PC-3 (cell line): ENCODE measurements at regions not wholly inside any gene's neighbourhood (a gene's known extent, or its start where the extent isn't known, plus 50 kb on each side); places are given as distances from the start of the nearest gene placed in this dataset.

Experiments used
- ATAC-seq: fragments of 200-7000 bp; cut with Tn5 transposase; 2 replicates; pipeline ENCODE4 v1.9.1; 2020; ENCODE audit warnings: mild to moderate bottlenecking, moderate library complexity
- BruUV-seq: library from RNA; stranded (reverse); fragments of 400-500 nt; replicated peaks from 2 replicates; lab custom pipeline; 2021; lab: Mats Ljungman, UMichigan
- CTCF ChIA-PET: fragments of 300-600 bp; sonication (Branson Sonifier 250); formaldehyde crosslinking; loops from one replicate; lab custom pipeline; 2022; ENCODE audit warnings: antibody characterized with exemption; lab: Charles Lee
- POLR2A ChIA-PET: fragments of 300-600 bp; sonication (Branson Sonifier 250); formaldehyde crosslinking; loops from one replicate; lab custom pipeline; 2022; ENCODE audit warnings: antibody characterized with exemption; ENCODE audit not compliant: unreplicated experiment; lab: Charles Lee
- DNase-seq: peaks from one replicate; pipeline ENCODE4 v3.0.0-alpha.2; 2015
- H2AFZ ChIP-seq: fragments of 300-600 bp; sonication (generic); 2 replicates; pipeline ENCODE4 v1.6.0; 2016; ENCODE audit warnings: antibody characterized with exemption, low read length
- H3F3A ChIP-seq: fragments of 300-600 bp; sonication (generic); one replicate; pipeline ENCODE4 v1.6.0; 2017; ENCODE audit warnings: antibody characterized with exemption, low read length, control low read depth, mild to moderate bottlenecking; ENCODE audit not compliant: unreplicated experiment
- H3K27ac ChIP-seq: fragments of 300-600 bp; sonication (generic); 2 replicates; pipeline ENCODE4 v1.5.1; 2016; ENCODE audit warnings: mild to moderate bottlenecking, low read length
- H3K27me3 ChIP-seq: fragments of 300-600 bp; sonication (generic); 2 replicates; pipeline ENCODE4 v1.6.1; 2016; ENCODE audit warnings: low read length, mixed read lengths
- H3K36me3 ChIP-seq: fragments of 300-600 bp; sonication (generic); 2 replicates; pipeline ENCODE4 v1.6.1; 2016; ENCODE audit warnings: low read depth, mixed run types, low read length, mixed read lengths
- H3K4me1 ChIP-seq: fragments of 300-600 bp; sonication (generic); 2 replicates; pipeline ENCODE4 v1.5.1; 2016; ENCODE audit warnings: low read length; ENCODE audit not compliant: insufficient read depth
- H3K4me2 ChIP-seq: fragments of 300-600 bp; sonication (generic); 2 replicates; pipeline ENCODE4 v1.6.0; 2016; ENCODE audit warnings: low read length
- H3K4me3 ChIP-seq: fragments of 300-600 bp; sonication (generic); 2 replicates; pipeline ENCODE4 v1.5.1; 2016; ENCODE audit warnings: mild to moderate bottlenecking, low read length, mixed read lengths
- H3K79me2 ChIP-seq: fragments of 300-600 bp; sonication (generic); 2 replicates; pipeline ENCODE4 v1.6.1; 2017; ENCODE audit warnings: low read length, mixed read lengths
- H3K9ac ChIP-seq: fragments of 300-600 bp; sonication (generic); 2 replicates; pipeline ENCODE4 v1.6.0; 2016; ENCODE audit warnings: mild to moderate bottlenecking, low read length
- H3K9me2 ChIP-seq: fragments of 300-600 bp; sonication (generic); replicated peaks from 2 replicates; pipeline ENCODE4 v1.6.1; 2016; ENCODE audit warnings: mixed run types, low read length, mixed read lengths
- H3K9me3 ChIP-seq: fragments of 300-600 bp; sonication (generic); 2 replicates; pipeline ENCODE4 v1.6.1; 2016; ENCODE audit warnings: low read length, mixed read lengths
- H4K20me1 ChIP-seq: fragments of 300-600 bp; sonication (generic); 2 replicates; pipeline ENCODE4 v1.6.1; 2016; ENCODE audit warnings: low read length, mixed read lengths
- EZH2 ChIP-seq: fragments of 300-600 bp; sonication (generic); IDR thresholded peaks from one replicate; pipeline ENCODE4 v1.6.1; 2017; ENCODE audit warnings: antibody characterized with exemption, mild to moderate bottlenecking, low read length; ENCODE audit not compliant: unreplicated experiment
- EZH2phosphoT487 ChIP-seq: fragments of 300-600 bp; sonication (generic); IDR thresholded peaks from 2 replicates; pipeline ENCODE4 v1.6.1; 2018; ENCODE audit warnings: mild to moderate bottlenecking, antibody characterized with exemption, low read length, borderline replicate concordance
- intact Hi-C: fragments of 100-400 bp; cut with micrococcal nuclease; formaldehyde crosslinking; loops from 2 replicates; pipeline ENCODE4 v1.9.0; 2023
- TF ChIP-seq, protein P1 (sequence below): fragments of 300-600 bp; sonication (generic); conservative IDR thresholded peaks from 2 replicates; pipeline ENCODE4 v1.5.1; 2017; ENCODE audit warnings: antibody characterized with exemption, low read depth, mild to moderate bottlenecking, low read length

DNA sequence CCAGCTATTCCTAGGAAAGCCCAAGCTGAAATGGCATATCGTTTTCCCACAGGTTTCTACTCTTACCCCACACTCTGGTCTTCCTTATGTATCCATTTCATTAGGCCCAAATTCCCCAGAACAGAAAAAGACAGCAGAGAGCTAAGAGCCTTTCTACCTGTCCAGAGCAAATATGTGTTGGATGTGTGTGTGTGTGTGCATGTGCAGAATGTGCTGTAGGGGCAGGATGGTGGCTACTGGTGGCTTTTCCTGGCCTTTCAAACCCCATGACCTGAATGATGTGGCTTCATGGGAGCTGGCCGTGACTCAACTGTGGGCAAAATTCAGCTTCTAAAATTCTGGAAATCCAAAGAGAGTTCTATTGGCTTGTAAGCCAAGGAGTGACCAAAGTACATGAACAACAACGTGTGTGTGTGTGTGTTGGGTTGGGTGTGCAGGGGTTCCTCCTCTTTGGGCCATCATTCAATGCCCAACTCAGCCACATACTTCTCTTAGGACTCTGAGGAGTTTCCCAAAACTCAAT, 421.4 kb upstream of the CADM1 start:
- ChIA-PET CTCF (no interaction called here), POLR2A (no interaction called here)
- Histone ChIP-seq H3K4me2 (no peak overlapping the region), H3K36me3 (no peaks in the 10 kb centered on the region), H2AFZ (no peak overlapping the region), H3F3A (no peaks in the 10 kb centered on the region), H3K4me3 (no peak overlapping the region), H3K4me1 (no peaks in the 10 kb centered on the region), H3K79me2 (no peaks in the 10 kb centered on the region), H3K9ac (no peak overlapping the region), H3K27ac (no peak overlapping the region), H3K9me2 (no peaks in the 10 kb centered on the region), H3K27me3 (no peaks in the 10 kb centered on the region), H4K20me1 (no peaks in the 10 kb centered on the region), H3K9me3 (0 out of 2 replicates have a peak, but pooled peaks cover 17% of the 10 kb centered on the region)
- DNase-seq (no peak), ATAC-seq (no peak)
- BruUV-seq = no TSS peak
- intact Hi-C loops = no loop called here
- TF ChIP-seq, protein P1, sequence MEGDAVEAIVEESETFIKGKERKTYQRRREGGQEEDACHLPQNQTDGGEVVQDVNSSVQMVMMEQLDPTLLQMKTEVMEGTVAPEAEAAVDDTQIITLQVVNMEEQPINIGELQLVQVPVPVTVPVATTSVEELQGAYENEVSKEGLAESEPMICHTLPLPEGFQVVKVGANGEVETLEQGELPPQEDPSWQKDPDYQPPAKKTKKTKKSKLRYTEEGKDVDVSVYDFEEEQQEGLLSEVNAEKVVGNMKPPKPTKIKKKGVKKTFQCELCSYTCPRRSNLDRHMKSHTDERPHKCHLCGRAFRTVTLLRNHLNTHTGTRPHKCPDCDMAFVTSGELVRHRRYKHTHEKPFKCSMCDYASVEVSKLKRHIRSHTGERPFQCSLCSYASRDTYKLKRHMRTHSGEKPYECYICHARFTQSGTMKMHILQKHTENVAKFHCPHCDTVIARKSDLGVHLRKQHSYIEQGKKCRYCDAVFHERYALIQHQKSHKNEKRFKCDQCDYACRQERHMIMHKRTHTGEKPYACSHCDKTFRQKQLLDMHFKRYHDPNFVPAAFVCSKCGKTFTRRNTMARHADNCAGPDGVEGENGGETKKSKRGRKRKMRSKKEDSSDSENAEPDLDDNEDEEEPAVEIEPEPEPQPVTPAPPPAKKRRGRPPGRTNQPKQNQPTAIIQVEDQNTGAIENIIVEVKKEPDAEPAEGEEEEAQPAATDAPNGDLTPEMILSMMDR = no peak
- TF ChIP-seq EZH2phosphoT487 (no peak), EZH2 (no peak)

DNA sequence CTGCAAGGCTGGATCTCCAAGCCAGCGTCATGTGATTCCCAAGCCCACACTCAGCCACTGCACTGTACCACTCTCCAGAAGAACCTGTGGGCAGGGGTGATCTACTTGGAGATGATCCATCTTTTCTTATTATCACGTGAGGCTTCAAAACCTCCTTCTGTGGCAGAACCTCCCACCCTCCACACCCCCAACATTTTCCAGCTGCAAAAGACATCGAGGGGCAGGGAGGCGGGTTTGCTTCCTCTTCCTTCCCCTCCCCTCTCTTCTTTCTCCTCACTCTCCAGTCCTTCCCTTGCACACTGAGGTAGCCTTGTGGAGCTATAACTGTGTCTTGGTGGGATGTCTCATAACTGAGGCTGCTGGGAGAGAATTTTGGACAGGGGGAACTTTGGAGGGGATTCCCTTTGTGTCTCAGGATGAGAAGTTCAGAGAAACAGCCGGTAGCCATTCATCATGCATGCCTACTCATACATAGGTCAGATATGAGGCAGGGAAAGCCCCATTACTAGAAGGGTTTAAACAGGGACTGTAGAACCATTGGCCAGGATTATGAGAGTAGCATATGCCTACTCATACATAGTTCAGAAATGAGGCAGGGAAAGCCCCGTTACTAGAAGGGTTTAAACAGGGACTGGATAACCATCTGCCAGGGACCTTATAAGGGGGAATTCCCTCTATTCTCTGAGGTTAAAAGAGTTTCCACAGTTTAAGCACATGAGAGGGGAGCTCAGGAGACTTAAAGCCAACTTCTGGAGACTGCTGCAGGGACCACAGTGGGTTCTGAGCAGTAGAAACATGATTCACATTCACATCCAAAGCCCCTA, 420.7 kb upstream of the CADM1 start:
- no peak for ATAC-seq
- Histone ChIP-seq H3K4me3 (no peak overlapping the region), H3K36me3 (no peaks in the 10 kb centered on the region), H3K9me2 (no peaks in the 10 kb centered on the region), H3K9me3 (0 out of 2 replicates have a peak, but pooled peaks cover 21% of the 10 kb centered on the region), H3K27me3 (no peaks in the 10 kb centered on the region), H3K9ac (no peak overlapping the region), H3F3A (no peaks in the 10 kb centered on the region), H2AFZ (no peak overlapping the region), H3K4me2 (no peak overlapping the region), H3K27ac (no peak overlapping the region), H3K79me2 (no peaks in the 10 kb centered on the region), H4K20me1 (no peaks in the 10 kb centered on the region), H3K4me1 (no peaks in the 10 kb centered on the region)
- no peak for DNase-seq
- no TSS peak for BruUV-seq
- CTCF ChIA-PET = no interaction called here
- intact Hi-C loops = no loop called here
- TF ChIP-seq EZH2phosphoT487 (no peak), EZH2 (no peak)
- TF ChIP-seq, protein P1 = no peak
- POLR2A ChIA-PET = no interaction called here

- CTCF ChIA-PET = no interaction called here
- Histone ChIP-seq H3K4me1 (no peaks in the 10 kb centered on the region), H4K20me1 (no peaks in the 10 kb centered on the region), H2AFZ (no peak overlapping the region), H3K36me3 (no peaks in the 10 kb centered on the region), H3K9me3 (0 out of 2 replicates have a peak, but pooled peaks cover 21% of the 10 kb centered on the region), H3F3A (no peaks in the 10 kb centered on the region), H3K9me2 (no peaks in the 10 kb centered on the region), H3K27ac (no peak overlapping the region), H3K79me2 (no peaks in the 10 kb centered on the region), H3K4me2 (no peak overlapping the region), H3K9ac (no peak overlapping the region), H3K4me3 (no peak overlapping the region), H3K27me3 (no peaks in the 10 kb centered on the region)
- ATAC-seq = no peak
- no peak for TF ChIP-seq EZH2phosphoT487
- TF ChIP-seq EZH2 = no peak
- TF ChIP-seq, protein P1 = no peak
- DNase-seq = no peak
- POLR2A ChIA-PET = no interaction called here
- intact Hi-C loops = no loop called here
- no TSS peak for BruUV-seq
Measured at GRCh38 chr11:115922876-115923275, 418.7 kb upstream of the CADM1 start.
